Neuron (in vitro differentiated cells): ENCODE measurements at regions not wholly inside any gene's neighbourhood (a gene's known extent, or its start where the extent isn't known, plus 50 kb on each side); places are given as distances from the start of the nearest gene placed in this dataset.
A peak's percentile ranks its signal among the peaks of the same experiment; 100 is the strongest.

Experiments used
- H2AFZ ChIP-seq: one replicate; pipeline ENCODE4 v1.6.1; 2013; ENCODE audit warnings: low read depth, mild to moderate bottlenecking, inconsistent platforms, low read length, moderate library complexity
- H3K27me3 ChIP-seq: one replicate; pipeline ENCODE4 v1.6.1; 2013; ENCODE audit warnings: low read length; ENCODE audit not compliant: insufficient read depth
- H3K36me3 ChIP-seq: one replicate; pipeline ENCODE4 v1.6.1; 2013; ENCODE audit warnings: low read length; ENCODE audit not compliant: insufficient read depth
- H3K4me1 ChIP-seq: one replicate; pipeline ENCODE4 v1.6.1; 2013; ENCODE audit warnings: low read length; ENCODE audit not compliant: insufficient read depth
- H3K4me3 ChIP-seq: 2 replicates; pipeline ENCODE4 v1.5.1; 2013; ENCODE audit warnings: mild to moderate bottlenecking, low read length, moderate library complexity
- H3K9me3 ChIP-seq: one replicate; pipeline ENCODE4 v1.6.1; 2013; ENCODE audit warnings: low read length

DNA sequence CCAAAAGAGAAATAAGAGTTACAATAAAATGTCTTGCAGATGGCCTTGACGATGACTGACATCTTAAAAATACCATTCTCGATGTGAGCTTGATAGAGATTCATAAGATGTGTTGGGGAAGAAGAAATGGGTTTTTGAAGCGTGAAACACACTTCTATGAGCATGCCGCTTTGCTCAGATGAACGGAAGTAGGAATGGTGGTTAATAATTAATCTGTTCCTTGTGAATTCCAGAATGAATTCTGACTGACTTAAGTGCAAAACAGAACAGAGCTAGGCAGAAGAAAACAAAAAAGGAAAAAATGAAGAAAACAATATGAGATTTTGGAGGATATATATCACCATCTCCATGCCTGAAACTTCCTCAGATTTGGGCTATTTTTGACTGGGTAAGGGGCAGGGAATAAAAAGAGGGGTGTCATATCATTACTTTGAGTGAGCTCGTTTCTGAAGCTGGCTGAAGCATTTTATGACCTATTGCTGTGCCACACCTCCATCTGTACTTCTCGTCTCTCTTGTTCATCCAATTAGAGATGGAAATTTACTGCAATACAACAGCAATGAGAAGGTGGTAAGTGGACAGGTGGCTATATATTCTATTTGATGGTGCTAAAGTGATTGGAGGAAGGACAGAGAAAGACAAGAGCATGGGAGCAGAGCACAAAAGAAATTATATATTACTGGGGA lies 1152.0 kb upstream of the CDH8 start:
- Histone ChIP-seq H3K9me3 (no peaks in the 10 kb centered on the region), H3K36me3 (no peaks in the 10 kb centered on the region), H2AFZ (no peak overlapping the region), H3K4me1 (peaks cover 2% of the 10 kb centered on the region), H3K27me3 (no peaks in the 10 kb centered on the region), H3K4me3 (no peak overlapping the region)

DNA sequence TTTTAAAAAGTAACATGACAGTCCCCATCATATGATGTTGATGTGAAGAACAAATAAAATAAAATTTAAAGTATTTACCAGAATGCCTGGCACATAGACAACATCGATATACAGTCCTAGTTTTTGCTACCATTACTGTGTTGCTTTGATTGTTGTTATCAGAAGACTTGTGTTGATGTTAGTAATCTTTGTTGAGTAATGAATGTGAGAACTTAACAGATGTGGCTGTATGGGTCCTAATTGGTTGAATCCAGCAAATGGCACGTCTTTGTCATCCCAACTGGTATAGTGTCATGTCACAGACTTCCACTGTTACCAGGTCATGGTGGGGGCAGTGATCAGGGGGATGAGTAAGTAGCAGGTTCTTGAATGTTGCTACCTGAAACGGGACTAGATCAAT lies 1151.4 kb upstream of the CDH8 start:
- H3K36me3 ChIP-seq = no peaks in the 10 kb centered on the region
- peaks cover 2% of the 10 kb centered on the region for H3K4me1 ChIP-seq
- no peak overlapping the region for H3K4me3 ChIP-seq
- no peaks in the 10 kb centered on the region for H3K27me3 ChIP-seq
- H3K9me3 ChIP-seq = no peaks in the 10 kb centered on the region
- no peak overlapping the region for H2AFZ ChIP-seq

- Histone ChIP-seq H3K36me3 (no peaks in the 10 kb centered on the region), H3K4me1 (peaks cover 2% of the 10 kb centered on the region), H2AFZ (no peak overlapping the region), H3K27me3 (no peaks in the 10 kb centered on the region), H3K9me3 (no peaks in the 10 kb centered on the region), H3K4me3 (no peak overlapping the region)
Observed at GRCh38 chr16:63185235-63185780, 1149.1 kb upstream of the CDH8 start.

DNA sequence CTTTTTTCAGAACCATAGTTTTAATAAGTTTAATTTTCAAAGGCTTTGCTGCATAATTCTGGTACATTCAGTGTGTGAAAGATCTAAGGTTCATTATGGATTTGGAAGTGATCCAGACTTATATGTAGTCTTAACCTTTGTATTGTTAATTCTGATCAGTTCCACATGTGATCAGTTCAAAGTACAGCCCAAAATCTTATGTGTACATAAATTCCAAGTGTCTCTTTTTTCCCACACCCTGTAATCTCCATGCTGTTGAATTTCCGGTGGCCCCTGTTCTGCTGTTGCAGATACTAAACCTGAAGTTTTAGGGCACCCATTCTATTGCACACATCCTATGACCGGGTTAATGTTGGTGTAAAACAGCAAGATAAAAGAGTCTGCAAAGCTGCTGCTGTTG lies 1147.5 kb upstream of the CDH8 start:
- Histone ChIP-seq H3K4me1 (peaks cover 2% of the 10 kb centered on the region), H2AFZ (no peak overlapping the region), H3K9me3 (no peaks in the 10 kb centered on the region), H3K4me3 (no peak overlapping the region), H3K27me3 (no peaks in the 10 kb centered on the region), H3K36me3 (no peaks in the 10 kb centered on the region)

DNA sequence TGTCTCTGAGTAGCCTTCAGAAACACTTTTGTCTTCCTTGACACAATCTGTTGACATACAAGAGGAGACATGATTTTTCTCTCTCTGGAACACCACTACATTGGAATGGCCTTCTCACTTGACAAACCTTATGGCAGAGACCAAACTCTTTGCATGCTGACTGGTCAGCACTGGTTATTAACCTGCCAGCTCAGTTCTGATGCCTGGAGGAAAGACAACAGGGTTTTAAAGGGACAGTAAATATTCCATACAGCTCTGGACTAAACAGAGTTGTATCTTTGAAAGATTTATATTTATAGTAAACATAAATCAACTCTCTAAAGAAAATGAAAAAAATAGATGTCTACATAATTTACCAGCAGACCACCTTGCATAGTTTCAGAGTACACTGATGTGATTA lies 1139.1 kb upstream of the CDH8 start:
- Histone ChIP-seq H3K4me3 (no peak overlapping the region), H3K36me3 (no peaks in the 10 kb centered on the region), H3K9me3 (no peaks in the 10 kb centered on the region), H3K4me1 (peaks cover 10% of the 10 kb centered on the region), H3K27me3 (no peaks in the 10 kb centered on the region), H2AFZ (peak overlapping the region; percentile 0)

- H3K4me1 ChIP-seq = peaks cover 10% of the 10 kb centered on the region
- H2AFZ ChIP-seq = peak overlapping the region; percentile 0
- no peaks in the 10 kb centered on the region for H3K36me3 ChIP-seq
- H3K4me3 ChIP-seq = no peak overlapping the region
- no peaks in the 10 kb centered on the region for H3K27me3 ChIP-seq
- H3K9me3 ChIP-seq = peaks cover under 1% of the 10 kb centered on the region
Observed at GRCh38 chr16:63174801-63175200, 1138.6 kb upstream of the CDH8 start.

GRCh38 chr16:63171545-63171944 lies 1135.3 kb upstream of the CDH8 start:
- no peak overlapping the region for H3K4me3 ChIP-seq
- no peaks in the 10 kb centered on the region for H3K36me3 ChIP-seq
- H3K27me3 ChIP-seq = no peaks in the 10 kb centered on the region
- H2AFZ ChIP-seq = no peak overlapping the region
- peaks cover 2% of the 10 kb centered on the region for H3K9me3 ChIP-seq
- H3K4me1 ChIP-seq = peaks cover 10% of the 10 kb centered on the region

DNA sequence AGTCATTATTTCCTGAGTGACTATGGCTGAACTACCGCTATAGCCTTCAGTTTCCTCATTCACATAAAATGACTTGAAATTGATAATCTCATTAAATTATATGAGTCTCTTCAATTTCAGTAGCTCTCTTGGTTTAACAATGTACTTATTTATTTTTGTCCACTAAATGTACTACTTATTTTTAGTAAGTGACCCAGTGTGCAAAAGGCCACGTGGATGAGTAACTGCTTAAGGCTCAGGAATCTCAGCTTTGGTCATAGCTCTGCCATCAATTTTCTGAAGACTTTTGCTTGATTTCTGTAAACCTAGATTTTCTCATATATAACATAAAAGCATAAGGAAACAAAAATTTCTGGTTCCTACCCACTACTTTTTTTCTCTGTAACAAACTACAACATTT lies 1132.9 kb upstream of the CDH8 start:
- Histone ChIP-seq H3K27me3 (no peaks in the 10 kb centered on the region), H3K9me3 (peaks cover 2% of the 10 kb centered on the region), H2AFZ (no peak overlapping the region), H3K4me1 (no peaks in the 10 kb centered on the region), H3K36me3 (no peaks in the 10 kb centered on the region), H3K4me3 (no peak overlapping the region)

DNA sequence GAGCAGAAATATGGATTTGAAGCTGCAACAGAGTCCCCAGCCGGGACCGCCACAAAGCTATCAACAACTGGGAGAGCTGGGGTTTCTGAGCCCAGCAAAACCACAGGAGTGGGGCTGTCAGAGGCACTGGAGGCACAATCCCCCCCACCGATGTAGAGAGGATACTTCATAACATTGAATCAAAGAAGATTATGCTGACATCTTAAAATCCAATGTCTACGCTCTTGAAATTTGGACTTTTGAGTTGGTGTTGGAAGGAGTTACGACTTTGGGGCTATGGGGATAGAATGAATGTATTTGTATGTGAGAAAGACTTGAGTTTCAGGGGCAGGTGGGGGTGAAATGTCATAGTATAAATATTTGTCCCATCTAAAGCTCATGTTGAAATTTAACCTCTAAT lies 1121.6 kb upstream of the CDH8 start:
- H3K4me3 ChIP-seq = no peak overlapping the region
- no peaks in the 10 kb centered on the region for H3K36me3 ChIP-seq
- no peaks in the 10 kb centered on the region for H3K4me1 ChIP-seq

GRCh38 chr16:63146251-63146650 lies 1110.0 kb upstream of the CDH8 start:
- Histone ChIP-seq H3K4me1 (no peaks in the 10 kb centered on the region), H3K27me3 (no peaks in the 10 kb centered on the region), H3K9me3 (no peaks in the 10 kb centered on the region), H3K4me3 (no peak overlapping the region), H3K36me3 (no peaks in the 10 kb centered on the region), H2AFZ (no peak overlapping the region)

More for the DNA sequence above, 1121.6 kb upstream of the CDH8 start:
- no peaks in the 10 kb centered on the region for H3K27me3 ChIP-seq
- no peak overlapping the region for H2AFZ ChIP-seq
- no peaks in the 10 kb centered on the region for H3K9me3 ChIP-seq

DNA sequence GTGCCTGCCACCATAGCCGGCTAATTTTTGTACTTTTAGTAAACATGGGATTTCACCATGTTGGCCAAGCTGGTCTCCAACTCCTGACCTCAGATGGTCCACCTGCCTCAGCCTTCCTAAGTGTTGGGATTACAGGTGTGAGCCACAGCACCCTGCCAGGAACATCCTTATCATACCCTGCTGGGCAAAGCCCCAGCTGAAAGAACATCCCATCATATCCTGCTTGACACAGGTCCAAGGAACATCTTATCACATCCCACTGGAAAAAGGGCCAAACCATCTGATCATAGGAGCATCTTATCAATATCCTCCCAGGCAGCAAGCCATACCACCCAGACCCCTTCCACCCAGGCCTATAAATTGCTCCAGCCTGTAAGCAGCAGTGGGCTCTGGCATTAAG lies 1109.2 kb upstream of the CDH8 start:
- Histone ChIP-seq H3K4me1 (no peaks in the 10 kb centered on the region), H2AFZ (no peak overlapping the region), H3K9me3 (no peaks in the 10 kb centered on the region), H3K36me3 (no peaks in the 10 kb centered on the region), H3K4me3 (no peak overlapping the region), H3K27me3 (no peaks in the 10 kb centered on the region)

DNA sequence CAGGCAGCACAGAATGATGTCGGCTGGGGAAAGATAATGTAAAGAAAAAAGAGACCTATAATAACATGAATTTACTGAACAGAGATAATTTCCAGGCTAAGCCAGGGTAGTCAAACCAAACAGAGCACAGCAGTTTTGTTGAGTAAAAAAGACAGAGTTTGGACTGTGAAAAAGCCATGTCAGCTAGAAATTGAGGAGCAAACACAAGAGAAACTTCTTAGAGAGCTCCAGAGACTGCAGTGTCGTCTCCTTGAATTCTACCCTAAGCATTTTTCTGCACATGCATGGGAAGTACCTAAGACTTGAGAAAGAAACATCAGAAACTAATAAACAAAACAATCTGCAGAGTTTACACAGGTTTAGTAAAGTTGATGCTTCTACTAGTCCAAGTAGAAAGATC lies 1098.8 kb upstream of the CDH8 start:
- H3K9me3 ChIP-seq = no peaks in the 10 kb centered on the region
- H3K27me3 ChIP-seq = no peaks in the 10 kb centered on the region
- H2AFZ ChIP-seq = no peak overlapping the region
- no peak overlapping the region for H3K4me3 ChIP-seq
- no peaks in the 10 kb centered on the region for H3K36me3 ChIP-seq
- no peaks in the 10 kb centered on the region for H3K4me1 ChIP-seq

GRCh38 chr16:63131503-63131902 lies 1095.3 kb upstream of the CDH8 start:
- H3K36me3 ChIP-seq = no peaks in the 10 kb centered on the region
- H3K9me3 ChIP-seq = no peaks in the 10 kb centered on the region
- H3K27me3 ChIP-seq = no peaks in the 10 kb centered on the region
- no peak overlapping the region for H2AFZ ChIP-seq
- H3K4me3 ChIP-seq = no peak overlapping the region
- H3K4me1 ChIP-seq = no peaks in the 10 kb centered on the region

DNA sequence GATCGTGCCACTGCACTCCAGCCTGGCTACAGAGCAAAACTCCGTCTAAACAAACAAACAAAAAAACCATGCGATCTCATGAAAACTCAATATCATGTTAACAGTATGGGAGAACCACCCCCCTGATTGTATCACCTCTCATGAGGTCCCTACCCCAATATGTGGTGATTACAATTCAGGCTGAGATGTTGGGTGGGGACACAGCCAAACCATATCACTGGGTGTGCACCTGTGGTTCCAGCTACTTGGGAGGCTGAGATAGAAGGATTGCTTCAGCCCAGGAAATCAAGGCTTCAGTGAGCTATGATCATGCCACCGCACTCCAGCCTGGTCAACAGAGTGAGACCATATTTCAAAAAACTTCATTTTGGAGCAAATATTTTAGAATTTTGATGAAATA lies 1094.7 kb upstream of the CDH8 start:
- H3K27me3 ChIP-seq = no peaks in the 10 kb centered on the region
- no peaks in the 10 kb centered on the region for H3K9me3 ChIP-seq
- no peaks in the 10 kb centered on the region for H3K4me1 ChIP-seq
- no peak overlapping the region for H2AFZ ChIP-seq
- H3K4me3 ChIP-seq = no peak overlapping the region
- H3K36me3 ChIP-seq = no peaks in the 10 kb centered on the region
